HepG2 (cell line): ENCODE measurements at regions not wholly inside any gene's neighbourhood (a gene's known extent, or its start where the extent isn't known, plus 50 kb on each side); places are given as distances from the start of the nearest gene placed in this dataset.

Experiments used
- ATAC-seq: fragments of 200-7000 bp; cut with Tn5 transposase; 3 replicates; pipeline ENCODE4 v1.9.1; 2020; ENCODE audit warnings: mild to moderate bottlenecking, moderate library complexity
- BruUV-seq: library from RNA; stranded (reverse); fragments of 400-500 nt; replicated peaks from 2 replicates; lab custom pipeline; 2021; lab: Mats Ljungman, UMichigan
- CTCF ChIA-PET: fragments of 300-600 bp; formaldehyde crosslinking; extraction: SDS; loops from one replicate; lab custom pipeline; 2021; ENCODE audit warnings: low total read pairs, inconsistent platforms, low intra/inter-chr PET ratio; lab: Yijun Ruan, JAX
- POLR2A ChIA-PET: fragments of 350-600 bp; sonication (Branson Sonifier 250); formaldehyde crosslinking; loops from one replicate; lab custom pipeline; 2020; ENCODE audit warnings: antibody characterized with exemption, inconsistent platforms; lab: Yijun Ruan, JAX
- DNase-seq: peaks from one replicate; pipeline ENCODE4 v3.0.0-alpha.2; 2015; ENCODE audit warnings: low spot score
- FAIRE-seq: peaks from 3 replicates; lab custom pipeline; 2011; peaks lifted over from hg19 to GRCh38; lab: Jason Lieb, UNC
- H2AFZ ChIP-seq: one replicate; pipeline ENCODE4 v1.6.1; 2011; ENCODE audit warnings: low read length, inconsistent platforms
- H3K27ac ChIP-seq: fragments of 300-600 bp; 3 replicates; pipeline ENCODE4 v1.8.0; 2011; ENCODE audit warnings: mixed run types, mild to moderate bottlenecking, mixed read lengths, low read length, inconsistent platforms; ENCODE audit not compliant: insufficient read depth; ENCODE audit errors: extremely low read length
- H3K27me3 ChIP-seq, 2 experiments: fragments of 200-600 bp in 1 of 2; 2 replicates in 1 of 2; 3 replicates in 1 of 2; pipeline versions ENCODE4 v1.6.0 to v1.8.0; 2011; ENCODE audit warnings: low read length in 2 of 2, mild to moderate bottlenecking in 2 of 2, moderate library complexity in 2 of 2, inconsistent platforms in 1 of 2; ENCODE audit not compliant: insufficient read depth in 2 of 2, control insufficient read depth in 1 of 2
- H3K36me3 ChIP-seq, 2 experiments: fragments of 200-600 bp in 1 of 2; replicated peaks in 1 of 2; 2 replicates in 1 of 2; 3 replicates in 1 of 2; pipeline versions ENCODE4 v1.5.1 to v1.8.0; 2011; ENCODE audit warnings: low read length in 2 of 2, inconsistent platforms in 1 of 2; ENCODE audit not compliant: insufficient read depth in 2 of 2, control insufficient read depth in 1 of 2
- H3K4me1 ChIP-seq: 2 replicates; pipeline ENCODE4 v1.5.1; 2012; ENCODE audit warnings: low read length, inconsistent platforms; ENCODE audit not compliant: insufficient read depth
- H3K4me2 ChIP-seq: 2 replicates; pipeline ENCODE4 v1.6.0; 2011; ENCODE audit warnings: low read depth, low read length, inconsistent platforms
- H3K4me3 ChIP-seq, 3 experiments: fragments of 200-600 bp in 1 of 3; sonication (generic), shearing (Covaris generic) in 1 of 3; replicated peaks in 1 of 3; 2 replicates each; pipeline ENCODE4 v1.5.1; 2011 to 2016; ENCODE audit warnings: low read length in 3 of 3, inconsistent platforms in 2 of 3, low read depth in 2 of 3, mild to moderate bottlenecking in 2 of 3, control low read depth in 1 of 3, mixed read lengths in 1 of 3; ENCODE audit not compliant: insufficient read depth in 1 of 3
- H3K79me2 ChIP-seq: one replicate; pipeline ENCODE4 v1.6.1; 2011; ENCODE audit warnings: low read length, inconsistent platforms; ENCODE audit not compliant: insufficient read depth
- H3K9ac ChIP-seq: 2 replicates; pipeline ENCODE4 v1.6.0; 2011; ENCODE audit warnings: mild to moderate bottlenecking, low read depth, low read length, inconsistent platforms; ENCODE audit not compliant: insufficient read depth
- H3K9me3 ChIP-seq: 2 replicates; pipeline ENCODE4 v1.5.1; 2012; ENCODE audit warnings: mild to moderate bottlenecking, low read length
- H4K20me1 ChIP-seq: 2 replicates; pipeline ENCODE4 v1.6.0; 2011; ENCODE audit warnings: inconsistent platforms, mild to moderate bottlenecking, low read length, moderate library complexity; ENCODE audit not compliant: insufficient read depth
- ERF ChIP-seq: IDR thresholded peaks from 2 replicates; pipeline ENCODE4 v1.6.1; 2018; ENCODE audit warnings: missing biosample characterization, missing genetic modification reagents
- FOXM1 ChIP-seq: sonication (generic); formaldehyde crosslinking; IDR thresholded peaks from 2 replicates; pipeline ENCODE4 v1.5.0; 2020; ENCODE audit warnings: missing genetic modification reagents
- SALL2 ChIP-seq: sonication (generic); formaldehyde crosslinking; IDR thresholded peaks from 2 replicates; pipeline ENCODE4 v1.8.1; 2023; ENCODE audit warnings: mild to moderate bottlenecking, missing genetic modification reagents, inconsistent platforms
- TEF ChIP-seq: sonication (generic); formaldehyde crosslinking; IDR thresholded peaks from 2 replicates; pipeline ENCODE4 v1.5.0; 2020; ENCODE audit warnings: missing genetic modification reagents
- ZBTB38 ChIP-seq: sonication (generic); formaldehyde crosslinking; IDR thresholded peaks from 2 replicates; pipeline ENCODE4 v1.5.1; 2020; ENCODE audit warnings: mild to moderate bottlenecking, missing genetic modification reagents
- ZNF484 ChIP-seq: sonication (generic); formaldehyde crosslinking; IDR thresholded peaks from 2 replicates; pipeline ENCODE4 v1.5.1; 2020; ENCODE audit warnings: mild to moderate bottlenecking, low read depth, missing genetic modification reagents, borderline replicate concordance
- ZNF513 ChIP-seq: sonication (generic); formaldehyde crosslinking; conservative IDR thresholded peaks from 2 replicates; pipeline ENCODE4 v1.5.0; 2020; ENCODE audit warnings: missing genetic modification reagents
- WGBS: methylation state at CpG from one replicate; pipeline ENCODE4 v1.1.6; 2017; ENCODE audit warnings: low lambda C conversion rate; 5-methylcytosine and 5-hydroxymethylcytosine counted together
- in situ Hi-C: cut with HindIII; loops from 2 replicates; pipeline ENCODE4 v1.10.0; 2017; ENCODE audit warnings: low pct_unique_long_range_greater_than_20kb; ENCODE audit not compliant: extremely low pct_ligation_motif_present
- intact Hi-C: fragments of 100-400 bp; cut with micrococcal nuclease; formaldehyde crosslinking; loops from one replicate; pipeline ENCODE4 v1.10.0; 2022; ENCODE audit not compliant: unreplicated experiment

- Histone ChIP-seq H4K20me1 (no peaks in the 10 kb centered on the region), H3K79me2 (no peaks in the 10 kb centered on the region), H3K4me1 (no peaks in the 10 kb centered on the region), H3K4me2 (no peak overlapping the region), H3K9me3 (no peaks in the 10 kb centered on the region), H2AFZ (no peak overlapping the region), H3K27me3 (no peaks in the 10 kb centered on the region), H3K9ac (no peak overlapping the region), H3K4me3 (no peak overlapping the region), H3K27ac (no peak overlapping the region), H3K36me3 (no peaks in the 10 kb centered on the region)
- WGBS = 69% methylated on average over 2 of the region's 2 CpGs
- intact Hi-C loops (no loop called here), in situ Hi-C loops (no loop called here)
- ChIA-PET POLR2A (no interaction called here), CTCF (no interaction called here)
- TF ChIP-seq SALL2 (CRISPR knock-in tag) = no peak
- no peak for TF ChIP-seq FOXM1 (CRISPR knock-in tag)
- TF ChIP-seq TEF (CRISPR knock-in tag) = no peak
- no peak for TF ChIP-seq ZNF484
- no peak for TF ChIP-seq ZNF513
- TF ChIP-seq ZBTB38 (CRISPR knock-in tag) = no peak
- no peak for TF ChIP-seq ERF (CRISPR knock-in tag)
- BruUV-seq = no TSS peak
- no peak for DNase-seq
- no peak for ATAC-seq
- FAIRE-seq = no peak
These were observed 263.5 kb downstream of the LMO4 start for GRCh38 chr1:87592156-87592555.
